ENCODE measurements at regions not wholly inside any gene's neighbourhood (a gene's known extent, or its start where the extent isn't known, plus 50 kb on each side); places are given as distances from the start of the nearest gene placed in this dataset.

DNA sequence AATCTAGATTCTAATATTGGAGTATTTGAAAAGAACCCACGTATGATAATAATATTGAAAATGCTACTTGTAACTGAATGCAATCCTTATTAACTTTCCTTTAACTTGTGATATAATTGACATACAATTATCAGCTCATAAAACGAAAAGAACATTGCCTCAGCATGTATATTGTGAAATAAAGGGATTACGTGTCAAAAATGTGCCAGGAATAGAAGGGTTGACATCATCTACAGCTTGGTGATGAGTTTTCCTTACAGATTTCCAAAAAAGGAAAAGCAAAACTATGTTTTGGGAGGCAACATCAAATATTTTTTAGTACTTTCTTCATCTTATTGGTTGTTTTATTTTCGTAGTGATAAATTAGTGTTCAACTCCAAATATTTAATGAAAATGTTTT, 266.0 kb upstream of the PTGER4 start:
- peak; percentile 87 for DNase-seq

DNA sequence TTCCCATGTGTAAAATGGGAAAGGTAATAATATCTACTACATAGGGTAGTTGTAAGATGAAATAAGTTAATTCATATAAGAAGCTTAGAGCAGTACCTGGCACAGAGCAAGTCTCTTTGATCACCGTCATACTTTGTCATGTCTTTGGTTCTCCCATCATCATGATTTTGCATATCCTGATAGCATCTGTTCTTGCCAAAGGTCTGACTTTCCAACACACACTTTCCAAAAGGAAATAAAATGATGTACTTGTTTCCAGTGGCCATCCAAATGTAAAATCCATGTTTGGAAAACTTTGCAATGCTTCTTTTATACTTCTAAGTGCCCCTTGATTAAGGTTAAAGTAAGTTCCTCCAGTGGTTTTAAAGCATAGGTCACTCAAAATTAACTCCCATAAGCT, 266.9 kb upstream of the PTGER4 start:
- DNase-seq = no peak

DNA sequence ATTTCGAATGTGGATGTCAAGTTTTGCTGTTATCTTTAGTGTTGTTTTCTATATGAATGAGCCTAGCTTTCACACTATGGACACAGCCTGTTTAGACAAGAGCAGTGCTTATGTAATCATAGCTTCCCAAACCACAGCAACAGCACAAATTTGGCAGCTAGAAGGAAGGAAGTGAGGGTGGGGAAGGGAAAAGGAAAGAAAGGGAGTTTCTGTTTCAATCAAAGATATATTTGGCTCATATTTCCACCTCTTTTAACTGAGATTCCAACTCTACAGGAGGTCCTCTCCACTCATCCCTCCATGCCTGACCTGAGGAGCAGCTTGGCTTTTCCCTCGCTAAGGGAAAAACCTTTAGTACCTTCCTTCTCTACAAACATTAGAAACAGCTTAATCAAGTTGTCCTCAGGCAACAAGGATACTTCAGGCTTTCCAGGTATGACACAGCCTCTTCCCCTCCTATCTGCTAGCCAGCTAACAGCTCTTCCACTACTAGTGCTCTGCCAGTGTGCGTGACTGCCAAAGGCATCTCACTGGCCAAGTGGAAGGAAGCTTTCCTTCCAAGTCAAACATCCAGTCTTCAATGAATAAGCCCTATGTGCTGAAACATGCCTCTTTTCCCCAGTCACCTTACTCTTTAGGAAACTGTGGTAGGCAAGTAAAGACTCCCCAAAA, 268.6 kb upstream of the PTGER4 start:
- DNase-seq = peak; percentile 91

DNA sequence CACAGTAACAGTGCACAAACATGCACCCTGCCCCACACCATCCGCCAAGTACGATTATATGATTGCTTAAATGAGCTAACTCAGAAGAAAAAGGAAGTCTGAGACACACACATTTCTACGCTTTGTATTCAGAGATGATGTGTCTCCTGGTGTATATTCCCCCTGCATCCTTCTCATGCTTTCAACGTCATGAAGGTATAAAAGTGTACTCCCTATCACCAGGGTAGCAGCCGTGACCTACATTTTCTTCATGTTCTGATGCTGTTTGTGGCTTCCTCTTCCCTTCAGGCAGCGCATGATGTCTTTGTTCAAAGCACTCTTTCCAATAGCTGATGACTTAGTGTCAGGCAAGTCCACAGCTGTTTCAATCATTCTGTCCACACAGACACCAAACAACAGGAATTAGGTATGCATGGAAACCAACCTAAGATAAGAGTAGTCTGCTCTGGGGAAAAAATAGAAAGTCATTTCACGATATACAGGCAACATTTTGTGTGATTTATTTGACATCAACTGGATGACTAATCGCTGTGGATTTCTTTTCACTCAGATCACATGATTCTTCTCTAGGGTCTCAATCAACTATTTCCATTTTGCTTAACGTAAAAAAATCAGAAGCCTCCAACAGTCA, 269.4 kb upstream of the PTGER4 start:
- DNase-seq = peak; percentile 86

DNA sequence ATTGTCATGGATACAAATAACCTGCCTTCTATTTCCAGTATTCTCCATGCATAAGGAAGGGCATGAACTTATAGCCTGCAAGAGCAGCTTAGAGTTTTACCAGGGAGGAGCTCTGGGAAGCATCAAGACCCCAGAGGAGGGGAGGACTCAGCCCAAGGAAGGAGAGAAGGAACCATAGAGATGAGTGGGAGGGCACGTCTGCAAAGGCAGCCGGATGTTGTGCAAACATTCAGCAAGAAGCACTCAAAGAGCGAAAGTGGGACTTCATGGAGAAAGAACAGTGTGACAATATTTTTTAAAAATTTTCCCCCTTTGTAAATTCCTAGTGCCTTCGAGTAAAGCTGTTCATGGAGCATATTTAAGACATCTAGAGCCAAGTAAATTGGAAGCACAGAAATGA, 270.1 kb upstream of the PTGER4 start:
- peak; percentile 94 for DNase-seq

DNA sequence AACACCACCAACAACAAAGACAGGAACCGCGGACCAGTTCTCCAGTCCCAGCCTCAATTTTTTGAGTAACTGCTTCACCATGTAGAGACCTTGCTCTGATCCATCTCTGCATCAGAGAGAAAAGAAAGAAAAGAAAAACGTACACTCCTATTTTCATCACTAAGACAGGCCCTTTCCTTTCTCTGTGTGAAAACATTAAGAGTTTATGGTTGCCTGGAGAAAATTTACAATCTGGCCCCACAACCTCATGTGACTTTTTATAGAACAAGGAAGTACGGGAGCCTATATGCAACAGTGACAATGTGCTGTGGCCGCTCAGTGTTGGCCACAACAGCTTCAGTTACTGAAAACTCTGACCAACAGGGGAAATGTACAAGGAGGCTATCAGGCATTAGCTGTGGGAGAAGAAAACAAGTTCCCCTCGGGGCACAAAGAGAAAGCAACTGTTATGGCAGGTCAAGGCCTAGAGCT, 272.9 kb upstream of the PTGER4 start:
- DNase-seq = peak; percentile 82

DNA sequence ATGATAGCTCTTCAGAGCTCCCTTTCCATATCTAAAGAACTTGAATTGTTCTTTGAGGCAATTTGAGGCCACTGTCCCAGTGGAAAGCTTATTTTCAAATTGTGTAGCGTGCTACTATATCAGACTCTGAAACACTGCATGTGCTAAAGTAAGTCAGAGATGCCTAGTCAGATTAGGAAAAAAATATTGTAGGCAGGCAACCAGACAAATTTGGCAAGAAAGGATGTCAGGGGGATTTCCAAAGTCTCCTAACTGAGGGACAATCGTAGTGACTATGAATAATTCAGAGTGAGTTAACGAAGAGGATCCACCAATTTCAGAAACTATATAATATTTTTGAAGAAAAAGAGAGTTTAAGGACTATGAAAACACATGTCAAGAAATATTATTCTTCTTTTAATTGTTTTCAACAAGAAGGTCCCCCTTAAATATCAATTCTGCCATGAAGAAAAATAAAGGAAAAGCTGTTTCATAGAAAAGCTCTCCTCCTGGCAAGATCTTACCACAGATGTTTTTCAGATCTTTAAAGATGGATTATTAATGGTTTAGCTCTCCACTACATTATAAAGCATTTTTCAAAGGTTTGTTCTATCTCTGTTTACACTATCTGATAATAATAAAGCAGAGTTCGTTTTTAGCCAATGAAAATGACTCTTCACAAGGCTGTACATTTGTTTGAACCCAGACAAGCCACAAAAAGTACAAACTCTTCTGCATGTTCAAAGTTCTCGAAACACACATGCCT, 273.5 kb upstream of the PTGER4 start:
- DNase-seq = peak; percentile 95

DNA sequence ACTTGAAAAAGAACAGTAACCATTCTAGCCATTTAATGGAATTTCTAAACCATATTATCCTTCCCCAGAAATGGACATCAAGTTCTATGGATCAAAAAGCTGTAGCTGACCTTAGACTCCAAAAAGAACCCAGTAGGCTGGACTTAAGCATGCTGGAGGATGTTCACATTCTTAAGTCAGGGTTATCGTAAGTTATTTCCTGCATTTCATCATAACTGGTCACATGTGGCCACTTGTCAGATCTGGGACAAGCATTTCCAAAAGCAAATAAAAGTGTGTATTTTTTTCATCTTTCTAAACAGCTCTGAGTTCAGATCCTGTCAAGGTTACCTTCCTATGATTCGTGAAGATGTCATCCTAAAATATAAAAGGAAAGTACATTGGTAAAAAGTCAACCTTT, 274.5 kb upstream of the PTGER4 start:
- DNase-seq = peak; percentile 96

DNA sequence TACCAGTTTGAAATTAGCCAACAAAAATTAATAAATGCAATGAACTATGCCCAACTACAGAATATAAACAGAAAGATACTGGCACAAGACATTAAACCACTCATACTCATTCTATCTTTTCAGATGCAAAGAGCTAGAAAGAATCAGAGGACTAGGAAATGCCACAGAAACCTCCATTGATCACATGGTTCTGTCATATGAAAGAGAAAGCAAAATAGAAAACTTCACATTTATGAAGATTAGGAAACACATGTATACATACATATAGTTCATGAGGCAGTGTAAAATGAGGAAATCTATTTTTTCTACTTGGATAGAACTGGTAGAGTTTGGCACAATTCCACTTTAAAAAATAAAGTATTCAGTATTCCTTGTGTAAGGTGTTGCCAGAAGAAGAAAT, 275.1 kb upstream of the PTGER4 start:
- DNase-seq = peak; percentile 93

DNA sequence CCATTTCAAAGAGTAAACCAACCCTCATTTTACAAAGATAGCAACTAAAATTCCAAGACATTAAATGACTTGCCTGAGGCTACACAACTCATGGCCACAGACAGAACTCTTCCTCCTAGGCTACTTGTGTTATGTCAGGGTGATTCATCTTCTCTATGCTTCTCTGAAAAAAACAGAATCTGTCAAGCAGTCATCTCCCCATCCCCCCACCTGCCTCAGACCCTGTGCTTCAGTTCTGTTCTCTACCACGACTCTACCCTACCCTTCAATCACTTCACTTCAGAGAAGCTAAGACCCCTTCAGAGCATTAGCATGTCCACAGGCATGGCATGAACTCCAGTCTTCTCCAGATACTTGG, 277.7 kb upstream of the PTGER4 start:
- peak; percentile 83 for DNase-seq

DNA sequence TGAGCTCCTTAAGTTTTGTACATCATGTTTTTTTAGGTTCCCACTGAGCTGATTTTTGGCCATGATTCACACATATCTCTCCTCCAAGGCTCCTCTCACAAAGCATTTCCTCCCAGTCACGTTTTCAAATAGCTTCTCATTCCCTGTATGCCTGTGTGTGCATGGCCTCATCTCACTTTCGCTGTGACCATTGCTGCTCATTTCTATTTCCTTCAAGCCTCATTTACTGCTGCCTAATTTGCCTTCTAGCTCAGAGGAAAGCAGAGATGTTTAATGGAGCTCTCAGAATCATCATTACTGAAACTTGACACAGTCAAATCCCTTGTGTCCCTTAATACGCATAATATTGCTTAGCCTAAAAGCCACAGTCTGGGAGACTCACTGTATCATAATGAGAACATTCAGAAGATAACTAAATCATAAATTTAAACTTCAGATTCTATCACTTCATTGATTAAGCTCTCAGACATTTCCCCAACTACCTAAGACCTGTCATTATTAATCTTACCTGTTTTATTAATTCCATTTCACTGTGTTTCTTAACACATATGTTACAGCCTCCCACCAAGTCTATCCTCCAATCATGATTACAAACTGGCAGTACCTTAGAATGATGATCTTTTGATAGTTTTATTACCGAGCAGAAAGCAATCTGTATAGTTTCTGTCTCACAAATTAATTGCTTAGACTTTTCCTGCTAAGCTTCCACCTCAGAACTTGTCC, 278.3 kb upstream of the PTGER4 start:
- DNase-seq = peak; percentile 54

DNA sequence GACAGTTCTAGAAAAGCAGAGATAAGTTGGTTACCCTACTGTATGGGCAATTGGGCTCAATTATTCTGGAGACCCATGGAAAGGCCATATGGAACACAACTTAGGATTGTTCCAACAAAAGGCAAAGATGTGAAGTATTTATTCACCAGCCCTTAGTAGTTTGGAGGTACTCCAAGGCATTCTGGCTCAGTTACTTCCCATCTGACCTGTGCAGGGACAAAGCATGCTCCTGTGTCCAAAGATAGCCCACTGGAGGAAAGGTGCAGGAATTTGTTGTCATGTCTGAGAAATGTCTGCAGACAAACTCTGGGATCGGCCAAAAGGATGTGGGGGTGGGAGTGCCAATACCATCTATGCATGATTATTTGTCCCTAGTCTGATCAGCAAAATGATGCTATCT, 279.5 kb upstream of the PTGER4 start:
- DNase-seq = no peak

DNA sequence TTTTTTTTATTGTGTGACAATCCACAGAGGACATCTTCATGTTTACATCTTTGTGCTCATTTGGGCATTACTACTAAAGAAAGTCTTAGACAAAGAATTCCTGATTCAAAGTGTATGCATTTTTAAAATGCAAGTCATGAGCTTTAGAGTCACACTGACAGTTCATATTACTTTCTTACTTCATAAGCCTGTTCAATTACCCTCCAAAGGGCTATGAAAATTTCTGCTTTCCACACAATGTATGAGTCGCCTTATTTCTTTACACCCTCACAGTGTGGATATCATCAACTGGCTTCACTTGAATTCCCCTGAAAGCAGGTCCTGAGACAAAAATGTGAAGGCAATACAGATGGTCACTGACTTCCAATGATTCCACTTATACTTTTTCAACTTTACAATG, 280.4 kb upstream of the PTGER4 start:
- peak; percentile 87 for DNase-seq

DNA sequence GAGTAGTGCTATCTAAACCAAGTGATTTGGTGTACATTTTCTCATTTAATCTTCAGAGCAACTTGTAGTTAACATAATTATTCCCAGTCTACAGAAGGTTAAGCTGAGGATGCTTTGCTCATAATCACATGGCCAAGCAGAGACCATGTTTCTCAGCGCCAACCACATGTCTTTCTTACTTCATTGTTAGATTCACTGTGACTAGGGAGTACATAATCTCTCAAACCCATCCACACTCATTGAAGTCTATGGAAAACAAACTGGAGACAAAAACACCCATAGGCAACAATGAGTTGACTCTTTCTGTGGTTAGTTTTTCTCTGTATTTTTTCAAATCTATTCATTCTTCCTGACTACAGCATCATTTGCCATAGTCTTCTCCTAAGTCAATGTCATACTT, 281.7 kb upstream of the PTGER4 start:
- no peak for DNase-seq

DNA sequence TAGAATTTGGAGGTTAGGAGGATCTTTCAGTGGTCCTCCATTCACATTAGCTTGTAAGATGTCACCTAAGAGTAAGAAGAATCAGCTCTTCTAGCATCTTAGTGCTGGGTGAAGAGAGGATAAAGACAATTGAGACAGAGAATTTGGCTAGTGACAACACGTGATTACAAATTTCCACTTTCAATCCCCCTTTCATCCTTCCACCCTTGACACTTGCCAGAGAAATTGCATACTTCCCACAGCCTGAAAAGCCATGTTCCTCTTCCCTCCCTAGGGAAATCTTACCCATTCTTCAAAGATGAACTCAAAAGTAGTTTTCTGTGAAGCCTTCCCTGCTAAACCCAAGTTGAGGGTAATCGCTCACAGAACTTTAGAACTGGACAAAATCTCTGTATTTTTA, 282.6 kb upstream of the PTGER4 start:
- peak; percentile 88 for DNase-seq

DNA sequence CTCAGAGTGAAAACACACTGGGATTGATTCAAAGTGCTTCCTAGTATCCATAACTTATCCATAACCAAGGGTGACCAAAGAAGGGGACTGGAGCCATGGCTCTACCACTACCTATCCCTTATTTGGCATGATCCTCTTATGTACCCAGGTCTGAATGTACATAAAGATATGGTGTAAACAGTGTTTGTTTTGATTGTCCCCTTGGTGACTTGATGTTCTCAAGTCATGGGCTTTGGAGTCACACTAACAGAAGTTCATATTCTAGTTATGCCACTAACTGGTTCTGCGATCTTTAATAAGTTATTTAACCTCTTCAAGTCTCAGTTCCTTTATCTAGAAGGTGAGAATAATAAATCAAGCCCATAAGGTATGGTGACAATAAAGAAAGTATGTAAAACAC, 283.4 kb upstream of the PTGER4 start:
- DNase-seq = peak; percentile 72

DNA sequence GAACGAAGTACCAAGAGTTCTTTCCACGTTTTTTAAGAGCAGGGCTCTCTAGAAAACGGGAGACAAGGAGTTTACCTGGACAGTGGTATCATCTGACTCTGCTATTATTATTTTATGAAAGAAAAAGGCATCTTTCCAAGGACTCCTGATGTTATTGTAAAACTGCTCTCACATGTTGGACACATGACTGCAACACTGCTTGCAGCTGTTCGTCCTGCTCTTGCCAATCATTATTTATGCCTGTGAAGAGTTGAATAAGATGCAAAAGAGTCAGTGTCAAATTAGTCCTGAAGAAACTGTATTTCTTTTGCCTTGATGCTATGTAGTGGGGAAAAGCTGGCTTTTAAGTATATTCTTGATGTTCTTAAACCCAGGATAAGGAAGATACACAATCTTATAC, 284.5 kb upstream of the PTGER4 start:
- no peak for DNase-seq

DNA sequence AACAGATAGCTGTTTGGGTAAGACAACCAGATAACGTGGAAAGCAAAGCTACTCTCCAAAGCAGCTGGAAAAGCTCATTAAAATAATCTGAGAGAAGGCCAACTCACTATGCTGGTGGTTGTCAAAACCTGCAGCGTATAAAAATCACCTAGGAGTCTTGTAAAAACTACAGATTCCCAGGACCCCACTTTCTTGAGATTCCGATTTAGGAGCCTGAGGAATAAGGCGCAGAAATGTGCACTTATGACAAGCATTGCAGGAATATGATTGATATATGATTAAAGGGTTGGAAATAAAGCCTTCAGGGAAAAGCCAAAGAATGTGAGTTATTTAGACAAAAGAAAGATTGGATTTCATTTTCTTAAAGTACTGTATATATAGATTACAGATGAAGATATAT, 285.0 kb upstream of the PTGER4 start:
- no peak for DNase-seq

DNA sequence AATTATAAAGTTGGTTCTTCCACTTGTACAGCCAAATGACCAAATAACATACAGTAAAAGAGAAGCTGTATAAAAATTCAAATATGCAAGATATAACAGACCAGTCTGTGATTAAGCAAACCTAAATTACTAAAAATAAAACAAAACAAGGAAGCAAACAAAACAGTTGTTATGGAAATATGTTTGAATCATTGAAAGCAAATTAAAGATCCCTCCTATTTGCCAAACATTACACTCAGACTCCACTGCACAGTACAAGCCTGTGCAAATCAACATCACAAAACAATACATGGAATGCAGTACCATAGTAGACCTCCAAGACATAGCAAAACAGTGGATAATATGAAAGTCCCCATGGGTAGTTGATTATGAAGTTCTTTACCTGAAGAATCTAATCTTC, 288.1 kb upstream of the PTGER4 start:
- peak; percentile 74 for DNase-seq

DNA sequence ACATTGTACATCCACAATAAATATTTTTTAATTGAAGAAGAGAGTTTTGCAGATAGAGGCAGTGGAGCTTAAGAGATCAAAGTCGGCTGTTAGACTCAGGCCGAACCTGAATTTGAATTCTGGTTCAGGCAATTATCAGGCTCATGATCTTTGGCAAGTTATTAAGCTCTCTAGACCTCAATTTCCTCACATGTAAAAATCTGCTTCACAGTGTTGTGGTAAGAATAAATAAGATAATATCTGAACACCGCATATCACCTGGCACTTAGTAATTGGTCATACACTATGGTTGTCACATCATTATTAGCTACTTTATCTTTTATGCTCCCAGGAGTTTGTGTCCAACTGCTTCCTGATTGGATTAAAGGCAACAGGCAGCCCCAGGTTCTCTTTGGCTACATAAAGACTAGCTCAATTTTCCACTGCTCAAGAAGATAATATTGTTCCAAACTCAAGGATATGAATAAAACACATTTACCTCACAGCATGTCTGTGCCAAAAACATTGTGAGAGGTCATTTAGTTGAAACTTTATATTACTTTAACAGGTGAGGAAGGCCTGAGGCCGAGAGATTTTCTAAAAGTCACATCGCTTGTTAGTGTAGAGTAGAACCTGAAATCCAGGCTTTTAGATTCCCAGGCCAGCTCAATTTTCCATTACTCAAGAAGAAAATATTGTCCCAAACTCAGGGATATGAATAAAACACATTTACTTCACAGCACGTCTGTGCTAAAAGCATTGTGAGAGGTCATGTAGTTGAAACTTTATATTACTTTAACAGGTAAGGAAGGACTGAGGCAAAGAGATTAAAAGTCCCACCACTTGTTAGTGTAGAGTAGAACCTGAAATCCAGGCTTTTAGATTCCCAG, 289.2 kb upstream of the PTGER4 start:
- DNase-seq = no peak

DNA sequence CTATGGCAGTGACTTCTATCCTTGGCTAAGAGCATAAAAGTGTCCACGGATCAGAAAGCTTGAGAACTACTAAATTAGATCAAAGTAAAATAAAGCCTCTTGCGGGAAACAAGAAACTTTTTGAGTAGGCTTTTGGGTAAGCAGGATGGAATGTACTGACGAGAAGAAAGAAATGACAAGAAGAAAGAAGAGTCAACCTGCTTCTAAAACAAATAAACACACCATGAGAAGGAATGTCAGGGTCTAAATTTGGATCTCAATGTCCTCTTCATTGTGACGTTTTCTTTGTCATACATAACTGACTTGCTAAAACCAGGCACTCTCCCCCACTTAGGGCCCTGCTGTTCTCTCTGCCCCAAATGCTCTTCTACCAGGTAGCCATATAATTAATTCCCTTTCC, 290.1 kb upstream of the PTGER4 start:
- DNase-seq = no peak

DNA sequence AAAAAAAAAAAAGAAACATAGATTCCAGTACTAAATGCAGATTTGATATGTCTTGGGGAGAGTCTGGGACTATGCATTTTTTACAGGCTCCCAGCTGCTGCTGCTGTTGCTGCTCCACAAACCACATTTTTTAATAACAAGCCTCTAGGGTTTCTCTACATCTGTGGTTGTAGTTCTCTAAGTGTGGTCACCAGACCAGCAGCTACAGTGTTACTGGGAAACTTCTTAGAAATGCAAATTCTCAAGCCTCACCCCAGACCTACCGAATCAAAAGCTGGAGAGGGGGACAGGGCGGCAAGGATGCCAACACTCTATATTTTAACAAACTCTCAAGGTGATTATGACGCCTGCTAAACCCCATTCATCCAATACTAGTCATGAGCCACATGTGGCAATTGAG, 293.4 kb upstream of the PTGER4 start:
- peak; percentile 49 for DNase-seq

DNA sequence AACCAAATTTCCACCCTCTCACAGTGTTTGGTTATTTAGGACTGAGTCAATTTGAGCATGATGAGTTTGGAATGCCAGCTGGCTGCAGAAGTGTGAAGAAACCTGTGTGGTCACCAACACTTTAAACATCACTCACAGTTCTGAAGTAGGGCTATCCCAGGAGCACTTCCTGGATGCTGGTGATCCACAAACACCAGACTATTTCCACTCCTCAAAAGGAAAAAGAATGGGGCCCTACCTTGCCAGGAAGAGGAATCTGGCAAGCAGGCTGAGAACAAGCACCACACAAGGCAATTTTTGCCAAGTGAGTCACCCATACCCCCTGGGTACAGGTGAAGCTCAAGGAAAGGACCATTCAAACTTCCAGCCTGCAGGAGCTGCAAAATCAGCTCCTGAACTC, 294.2 kb upstream of the PTGER4 start:
- DNase-seq = peak; percentile 50
